Stimulated activated memory B cell treated with anti-CD40 and anti-IgM and Interleukin-4, amounts not matched to agents 10 μg/mL and 1 μg/mL and 100 μg/mL, for 72 hours (primary cell): ENCODE measurements at regions not wholly inside any gene's neighbourhood (a gene's known extent, or its start where the extent isn't known, plus 50 kb on each side); places are given as distances from the start of the nearest gene placed in this dataset.

Source experiments
- ATAC-seq: fragments of 150-1000 bp; cut with Tn5 transposase; 2 replicates; pipeline ENCODE4 v1.10.0; 2021
- H3K27ac Mint-ChIP-seq: one replicate; pipeline ENCODE4 v1.8.0; 2022; ENCODE audit warnings: mild to moderate bottlenecking, mixed read lengths
- H3K27me3 Mint-ChIP-seq: one replicate; pipeline ENCODE4 v1.8.0; 2022; ENCODE audit warnings: mixed read lengths
- H3K36me3 Mint-ChIP-seq: one replicate; pipeline ENCODE4 v1.8.0; 2022; ENCODE audit warnings: mixed read lengths
- H3K4me1 Mint-ChIP-seq: one replicate; pipeline ENCODE4 v1.8.0; 2022; ENCODE audit warnings: mixed read lengths
- H3K4me3 Mint-ChIP-seq: one replicate; pipeline ENCODE4 v1.8.0; 2022; ENCODE audit warnings: mild to moderate bottlenecking, moderate library complexity, mixed read lengths
- H3K9me3 Mint-ChIP-seq: one replicate; pipeline ENCODE4 v1.8.0; 2022; ENCODE audit warnings: mixed read lengths

- no peak overlapping the region for H3K4me3 Mint-ChIP-seq
- H3K36me3 Mint-ChIP-seq: no peaks in the 10 kb centered on the region
- H3K27me3 Mint-ChIP-seq: no peaks in the 10 kb centered on the region
- H3K27ac Mint-ChIP-seq: no peak overlapping the region
- H3K9me3 Mint-ChIP-seq: peaks cover 3% of the 10 kb centered on the region
- H3K4me1 Mint-ChIP-seq: no peaks in the 10 kb centered on the region
- ATAC-seq: no peak
Measured at GRCh38 chr4:156085100-156085499, 131.4 kb upstream of the CTSO start.

GRCh38 chr4:156084373-156084772 is 130.7 kb upstream of the CTSO start:
- H3K36me3 Mint-ChIP-seq: no peaks in the 10 kb centered on the region
- no peaks in the 10 kb centered on the region for H3K27me3 Mint-ChIP-seq
- ATAC-seq: no peak
- H3K4me3 Mint-ChIP-seq: no peak overlapping the region
- H3K9me3 Mint-ChIP-seq: peaks cover 3% of the 10 kb centered on the region
- H3K4me1 Mint-ChIP-seq: no peaks in the 10 kb centered on the region
- no peak overlapping the region for H3K27ac Mint-ChIP-seq

- Mint-ChIP-seq H3K4me3 (no peak overlapping the region), H3K27ac (no peak overlapping the region), H3K9me3 (peaks cover 9% of the 10 kb centered on the region), H3K36me3 (no peaks in the 10 kb centered on the region), H3K27me3 (no peaks in the 10 kb centered on the region), H3K4me1 (no peaks in the 10 kb centered on the region)
- ATAC-seq: no peak
Measured at GRCh38 chr4:156073976-156074375, 120.3 kb upstream of the CTSO start.

GRCh38 chr4:156060661-156061060 is 107.0 kb upstream of the CTSO start:
- Mint-ChIP-seq H3K36me3 (no peaks in the 10 kb centered on the region), H3K27me3 (no peaks in the 10 kb centered on the region), H3K4me1 (no peaks in the 10 kb centered on the region), H3K27ac (no peak overlapping the region), H3K4me3 (no peak overlapping the region), H3K9me3 (no peaks in the 10 kb centered on the region)
- no peak for ATAC-seq

- H3K4me3 Mint-ChIP-seq: no peak overlapping the region
- H3K27me3 Mint-ChIP-seq: no peaks in the 10 kb centered on the region
- ATAC-seq: no peak
- no peaks in the 10 kb centered on the region for H3K4me1 Mint-ChIP-seq
- no peak overlapping the region for H3K27ac Mint-ChIP-seq
- no peaks in the 10 kb centered on the region for H3K36me3 Mint-ChIP-seq
- no peaks in the 10 kb centered on the region for H3K9me3 Mint-ChIP-seq
Measured at GRCh38 chr4:156053174-156053573, 99.5 kb upstream of the CTSO start.

GRCh38 chr4:156052116-156052515 is 98.5 kb upstream of the CTSO start:
- no peak for ATAC-seq
- no peaks in the 10 kb centered on the region for H3K4me1 Mint-ChIP-seq
- H3K36me3 Mint-ChIP-seq: no peaks in the 10 kb centered on the region
- no peak overlapping the region for H3K4me3 Mint-ChIP-seq
- no peak overlapping the region for H3K27ac Mint-ChIP-seq
- no peaks in the 10 kb centered on the region for H3K9me3 Mint-ChIP-seq
- no peaks in the 10 kb centered on the region for H3K27me3 Mint-ChIP-seq

GRCh38 chr4:156038772-156039171 is 85.1 kb upstream of the CTSO start:
- Mint-ChIP-seq H3K27ac (no peak overlapping the region), H3K9me3 (peaks cover 6% of the 10 kb centered on the region), H3K4me1 (no peaks in the 10 kb centered on the region), H3K27me3 (peaks cover 8% of the 10 kb centered on the region), H3K4me3 (no peak overlapping the region), H3K36me3 (no peaks in the 10 kb centered on the region)
- ATAC-seq: no peak

- Mint-ChIP-seq H3K27me3 (peaks cover 8% of the 10 kb centered on the region), H3K27ac (no peak overlapping the region), H3K9me3 (no peaks in the 10 kb centered on the region), H3K4me3 (no peak overlapping the region), H3K36me3 (no peaks in the 10 kb centered on the region), H3K4me1 (no peaks in the 10 kb centered on the region)
- no peak for ATAC-seq
Measured at GRCh38 chr4:156036496-156036895, 82.8 kb upstream of the CTSO start.

- Mint-ChIP-seq H3K4me1 (no peaks in the 10 kb centered on the region), H3K27ac (no peak overlapping the region), H3K9me3 (no peaks in the 10 kb centered on the region)
Measured at GRCh38 chr4:156029691-156030090, 76.0 kb upstream of the CTSO start.

GRCh38 chr4:156021298-156021697 is 67.6 kb upstream of the CTSO start:
- H3K4me1 Mint-ChIP-seq: no peaks in the 10 kb centered on the region
- H3K27me3 Mint-ChIP-seq: no peaks in the 10 kb centered on the region
- H3K27ac Mint-ChIP-seq: no peak overlapping the region
- H3K9me3 Mint-ChIP-seq: no peaks in the 10 kb centered on the region
- ATAC-seq: no peak
- no peaks in the 10 kb centered on the region for H3K36me3 Mint-ChIP-seq
- no peak overlapping the region for H3K4me3 Mint-ChIP-seq

More at GRCh38 chr4:156029691-156030090, 76.0 kb upstream of the CTSO start:
- Mint-ChIP-seq H3K36me3 (no peaks in the 10 kb centered on the region), H3K4me3 (no peak overlapping the region), H3K27me3 (no peaks in the 10 kb centered on the region)
- ATAC-seq: no peak

- no peak overlapping the region for H3K27ac Mint-ChIP-seq
- no peaks in the 10 kb centered on the region for H3K36me3 Mint-ChIP-seq
- no peaks in the 10 kb centered on the region for H3K9me3 Mint-ChIP-seq
- no peak overlapping the region for H3K4me3 Mint-ChIP-seq
- no peaks in the 10 kb centered on the region for H3K27me3 Mint-ChIP-seq
- no peak for ATAC-seq
- no peaks in the 10 kb centered on the region for H3K4me1 Mint-ChIP-seq
Measured at GRCh38 chr4:156019246-156019645, 65.6 kb upstream of the CTSO start.

GRCh38 chr4:156018383-156018782 is 64.7 kb upstream of the CTSO start:
- Mint-ChIP-seq H3K9me3 (peaks cover under 1% of the 10 kb centered on the region), H3K4me3 (no peak overlapping the region), H3K4me1 (no peaks in the 10 kb centered on the region), H3K36me3 (no peaks in the 10 kb centered on the region), H3K27me3 (no peaks in the 10 kb centered on the region), H3K27ac (no peak overlapping the region)
- ATAC-seq: no peak

- Mint-ChIP-seq H3K9me3 (peaks cover 3% of the 10 kb centered on the region), H3K36me3 (no peaks in the 10 kb centered on the region), H3K27me3 (no peaks in the 10 kb centered on the region), H3K4me1 (no peaks in the 10 kb centered on the region), H3K27ac (no peak overlapping the region), H3K4me3 (no peak overlapping the region)
- ATAC-seq: no peak
Measured at GRCh38 chr4:156015781-156016180, 62.1 kb upstream of the CTSO start.

GRCh38 chr4:156006192-156006591 is 52.5 kb upstream of the CTSO start:
- H3K27me3 Mint-ChIP-seq: no peaks in the 10 kb centered on the region
- no peaks in the 10 kb centered on the region for H3K4me1 Mint-ChIP-seq
- no peak for ATAC-seq
- no peak overlapping the region for H3K4me3 Mint-ChIP-seq
- H3K36me3 Mint-ChIP-seq: no peaks in the 10 kb centered on the region
- H3K9me3 Mint-ChIP-seq: peaks cover 2% of the 10 kb centered on the region
- no peak overlapping the region for H3K27ac Mint-ChIP-seq
